GM23338 (cell line): ENCODE measurements at regions not wholly inside any gene's neighbourhood (a gene's known extent, or its start where the extent isn't known, plus 50 kb on each side); places are given as distances from the start of the nearest gene placed in this dataset.

Experiments
- CREB1 ChIP-seq: fragments of 250-450 bp; sonication (Bioruptor Pico); IDR thresholded peaks from 2 replicates; pipeline ENCODE4 v1.5.0; 2020; ENCODE audit warnings: low read depth, mild to moderate bottlenecking, moderate library complexity
- EZH2 ChIP-seq: fragments of 200-600 bp; sonication (generic); IDR thresholded peaks from one replicate; pipeline ENCODE4 v1.8.0; 2017; ENCODE audit warnings: antibody characterized with exemption, mild to moderate bottlenecking, low read depth; ENCODE audit not compliant: unreplicated experiment
- EZH2phosphoT487 ChIP-seq: fragments of 200-600 bp; sonication (generic); IDR thresholded peaks from one replicate; pipeline ENCODE4 v1.8.1; 2018; ENCODE audit warnings: antibody characterized with exemption; ENCODE audit not compliant: unreplicated experiment
- JUNB ChIP-seq: IDR thresholded peaks from one replicate; pipeline ENCODE4 v1.6.1; 2016; ENCODE audit warnings: antibody characterized with exemption; ENCODE audit not compliant: unreplicated experiment
- NANOG ChIP-seq: IDR thresholded peaks from 2 replicates; pipeline ENCODE4 v1.6.1; 2016; ENCODE audit warnings: antibody characterized with exemption, borderline replicate concordance
- POLR2AphosphoS5 ChIP-seq: IDR thresholded peaks from 2 replicates; pipeline ENCODE4 v1.6.1; 2016; ENCODE audit warnings: antibody characterized with exemption, low read depth
- STAT1 ChIP-seq: IDR thresholded peaks from one replicate; pipeline ENCODE4 v1.6.1; 2016; ENCODE audit warnings: antibody characterized with exemption; ENCODE audit not compliant: unreplicated experiment
- ZNF114 ChIP-seq: fragments of 250-450 bp; sonication (Bioruptor Pico); IDR thresholded peaks from 2 replicates; pipeline ENCODE4 v1.5.0; 2020; ENCODE audit warnings: mild to moderate bottlenecking, moderate library complexity
- ZNF331 ChIP-seq: fragments of 250-450 bp; sonication (Bioruptor Pico); IDR thresholded peaks from 2 replicates; pipeline ENCODE4 v1.5.0; 2020; ENCODE audit warnings: low read depth, mild to moderate bottlenecking, moderate library complexity
- TF ChIP-seq, protein P1 (sequence below), 2 experiments: fragments of 200-600 bp in 1 of 2; sonication (generic) in 1 of 2; conservative IDR thresholded peaks; 2 replicates each; pipeline versions ENCODE4 v1.5.1 to v1.6.1; 2016 to 2017; ENCODE audit warnings: antibody characterized with exemption in 2 of 2, low read depth in 2 of 2, mild to moderate bottlenecking in 2 of 2, moderate library complexity in 1 of 2
- TF ChIP-seq, protein P2 (sequence below): IDR thresholded peaks from one replicate; pipeline ENCODE4 v1.6.1; 2018; ENCODE audit warnings: antibody characterized with exemption; ENCODE audit not compliant: unreplicated experiment
- TF ChIP-seq, protein P3 (sequence below): IDR thresholded peaks from 2 replicates; pipeline ENCODE4 v1.6.1; 2016; ENCODE audit warnings: antibody characterized with exemption

DNA sequence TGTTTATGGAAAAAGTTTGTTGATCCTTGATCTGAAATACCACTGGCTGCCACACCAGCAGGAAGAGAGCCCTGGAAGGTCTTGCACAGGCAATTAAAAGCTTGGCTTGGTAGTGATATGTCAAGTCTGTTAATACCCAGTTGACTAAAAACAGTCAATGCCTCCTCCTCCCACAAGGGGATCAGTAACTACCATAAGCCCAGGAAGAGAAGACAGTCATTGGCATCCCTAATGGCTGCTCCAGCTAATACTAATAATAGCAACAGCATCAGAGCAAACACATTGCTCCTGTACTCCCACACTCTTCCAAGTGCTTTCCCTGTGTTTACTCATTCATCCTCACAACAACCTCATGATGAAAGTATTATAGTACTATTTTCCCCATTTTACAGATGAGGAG lies 528.6 kb downstream of the TAFA4 start:
- TF ChIP-seq, protein P1, sequence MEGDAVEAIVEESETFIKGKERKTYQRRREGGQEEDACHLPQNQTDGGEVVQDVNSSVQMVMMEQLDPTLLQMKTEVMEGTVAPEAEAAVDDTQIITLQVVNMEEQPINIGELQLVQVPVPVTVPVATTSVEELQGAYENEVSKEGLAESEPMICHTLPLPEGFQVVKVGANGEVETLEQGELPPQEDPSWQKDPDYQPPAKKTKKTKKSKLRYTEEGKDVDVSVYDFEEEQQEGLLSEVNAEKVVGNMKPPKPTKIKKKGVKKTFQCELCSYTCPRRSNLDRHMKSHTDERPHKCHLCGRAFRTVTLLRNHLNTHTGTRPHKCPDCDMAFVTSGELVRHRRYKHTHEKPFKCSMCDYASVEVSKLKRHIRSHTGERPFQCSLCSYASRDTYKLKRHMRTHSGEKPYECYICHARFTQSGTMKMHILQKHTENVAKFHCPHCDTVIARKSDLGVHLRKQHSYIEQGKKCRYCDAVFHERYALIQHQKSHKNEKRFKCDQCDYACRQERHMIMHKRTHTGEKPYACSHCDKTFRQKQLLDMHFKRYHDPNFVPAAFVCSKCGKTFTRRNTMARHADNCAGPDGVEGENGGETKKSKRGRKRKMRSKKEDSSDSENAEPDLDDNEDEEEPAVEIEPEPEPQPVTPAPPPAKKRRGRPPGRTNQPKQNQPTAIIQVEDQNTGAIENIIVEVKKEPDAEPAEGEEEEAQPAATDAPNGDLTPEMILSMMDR (conservative IDR thresholded peaks at IDR 0.05; ENCODE audit: low read depth in 2 of 2): no peak
- TF ChIP-seq EZH2phosphoT487: no peak
- TF ChIP-seq, protein P2, sequence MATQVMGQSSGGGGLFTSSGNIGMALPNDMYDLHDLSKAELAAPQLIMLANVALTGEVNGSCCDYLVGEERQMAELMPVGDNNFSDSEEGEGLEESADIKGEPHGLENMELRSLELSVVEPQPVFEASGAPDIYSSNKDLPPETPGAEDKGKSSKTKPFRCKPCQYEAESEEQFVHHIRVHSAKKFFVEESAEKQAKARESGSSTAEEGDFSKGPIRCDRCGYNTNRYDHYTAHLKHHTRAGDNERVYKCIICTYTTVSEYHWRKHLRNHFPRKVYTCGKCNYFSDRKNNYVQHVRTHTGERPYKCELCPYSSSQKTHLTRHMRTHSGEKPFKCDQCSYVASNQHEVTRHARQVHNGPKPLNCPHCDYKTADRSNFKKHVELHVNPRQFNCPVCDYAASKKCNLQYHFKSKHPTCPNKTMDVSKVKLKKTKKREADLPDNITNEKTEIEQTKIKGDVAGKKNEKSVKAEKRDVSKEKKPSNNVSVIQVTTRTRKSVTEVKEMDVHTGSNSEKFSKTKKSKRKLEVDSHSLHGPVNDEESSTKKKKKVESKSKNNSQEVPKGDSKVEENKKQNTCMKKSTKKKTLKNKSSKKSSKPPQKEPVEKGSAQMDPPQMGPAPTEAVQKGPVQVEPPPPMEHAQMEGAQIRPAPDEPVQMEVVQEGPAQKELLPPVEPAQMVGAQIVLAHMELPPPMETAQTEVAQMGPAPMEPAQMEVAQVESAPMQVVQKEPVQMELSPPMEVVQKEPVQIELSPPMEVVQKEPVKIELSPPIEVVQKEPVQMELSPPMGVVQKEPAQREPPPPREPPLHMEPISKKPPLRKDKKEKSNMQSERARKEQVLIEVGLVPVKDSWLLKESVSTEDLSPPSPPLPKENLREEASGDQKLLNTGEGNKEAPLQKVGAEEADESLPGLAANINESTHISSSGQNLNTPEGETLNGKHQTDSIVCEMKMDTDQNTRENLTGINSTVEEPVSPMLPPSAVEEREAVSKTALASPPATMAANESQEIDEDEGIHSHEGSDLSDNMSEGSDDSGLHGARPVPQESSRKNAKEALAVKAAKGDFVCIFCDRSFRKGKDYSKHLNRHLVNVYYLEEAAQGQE: no peak
- TF ChIP-seq JUNB: no peak
- no peak for TF ChIP-seq POLR2AphosphoS5
- no peak for TF ChIP-seq CREB1 (CRISPR knock-in tag)
- TF ChIP-seq EZH2: no peak
- TF ChIP-seq ZNF331 (CRISPR knock-in tag): no peak
- no peak for TF ChIP-seq STAT1
- TF ChIP-seq, protein P3, sequence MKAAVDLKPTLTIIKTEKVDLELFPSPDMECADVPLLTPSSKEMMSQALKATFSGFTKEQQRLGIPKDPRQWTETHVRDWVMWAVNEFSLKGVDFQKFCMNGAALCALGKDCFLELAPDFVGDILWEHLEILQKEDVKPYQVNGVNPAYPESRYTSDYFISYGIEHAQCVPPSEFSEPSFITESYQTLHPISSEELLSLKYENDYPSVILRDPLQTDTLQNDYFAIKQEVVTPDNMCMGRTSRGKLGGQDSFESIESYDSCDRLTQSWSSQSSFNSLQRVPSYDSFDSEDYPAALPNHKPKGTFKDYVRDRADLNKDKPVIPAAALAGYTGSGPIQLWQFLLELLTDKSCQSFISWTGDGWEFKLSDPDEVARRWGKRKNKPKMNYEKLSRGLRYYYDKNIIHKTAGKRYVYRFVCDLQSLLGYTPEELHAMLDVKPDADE: no peak
- no peak for TF ChIP-seq NANOG
- TF ChIP-seq ZNF114: no peak
